ENCODE measurements at regions not wholly inside any gene's neighbourhood (a gene's known extent, or its start where the extent isn't known, plus 50 kb on each side); places are given as distances from the start of the nearest gene placed in this dataset.

GRCh38 chr1:93815366-93816110 lies 63.5 kb downstream of the DNTTIP2 start:
- DNase-seq: no peak

GRCh38 chr1:93814795-93815340 lies 64.1 kb downstream of the DNTTIP2 start:
- DNase-seq: no peak

- DNase-seq: peak; percentile 76
Observed at GRCh38 chr1:93814059-93814794, 64.8 kb downstream of the DNTTIP2 start.

DNA sequence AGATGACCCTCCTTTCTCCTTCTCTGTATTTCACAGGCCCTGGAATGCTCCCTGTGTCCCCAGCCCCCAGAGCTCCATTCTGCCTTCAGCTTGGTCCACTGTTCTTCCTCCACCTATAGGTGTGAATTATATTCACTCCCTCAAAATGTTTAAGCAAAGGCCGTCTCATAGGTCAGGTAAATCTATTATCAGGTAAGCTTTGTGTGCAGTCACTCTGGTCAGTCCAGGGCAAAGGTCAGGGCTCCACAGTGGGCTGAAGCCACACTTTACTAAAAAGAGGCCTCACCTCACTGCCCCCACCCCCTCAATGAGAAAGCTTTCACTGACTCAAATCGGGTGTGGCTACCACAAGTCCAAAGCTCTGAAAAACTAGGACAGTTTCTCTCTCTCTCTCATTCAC lies 65.9 kb downstream of the DNTTIP2 start:
- DNase-seq: no peak

DNA sequence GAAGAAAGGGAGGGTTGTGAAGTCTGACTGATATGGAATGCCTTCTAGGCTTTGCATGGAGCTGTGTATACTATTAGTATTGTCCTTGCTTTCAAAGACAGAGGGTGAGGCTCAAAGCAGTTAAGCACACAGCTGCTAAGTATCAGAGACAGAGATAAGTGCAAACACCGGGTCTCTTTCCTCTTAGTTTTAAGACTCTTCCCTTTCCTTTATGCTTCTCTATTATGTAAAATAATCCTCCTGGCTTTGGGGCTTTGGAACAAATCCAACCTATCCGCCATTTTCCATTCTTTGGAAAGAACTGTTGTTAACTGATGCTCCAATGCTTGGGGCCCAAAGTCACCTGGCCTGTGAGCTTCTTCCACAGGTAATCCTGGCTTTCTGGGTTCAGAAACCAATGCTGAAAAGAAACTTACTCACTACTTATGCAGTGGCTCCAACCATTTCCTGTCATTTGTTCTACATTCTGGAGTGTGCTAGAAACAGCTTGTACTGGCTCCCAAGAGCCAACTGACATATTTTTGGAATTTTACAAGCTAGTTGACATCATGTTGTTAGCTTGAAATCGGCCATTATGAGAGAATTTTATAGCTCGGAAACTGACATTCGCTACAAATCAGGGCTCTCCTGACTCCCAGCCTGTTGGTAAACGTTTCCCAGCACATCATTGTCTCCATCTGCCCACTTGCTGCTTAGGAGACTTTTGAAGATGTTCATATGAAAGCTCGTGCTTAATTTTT lies 67.5 kb downstream of the DNTTIP2 start:
- no peak for DNase-seq

DNA sequence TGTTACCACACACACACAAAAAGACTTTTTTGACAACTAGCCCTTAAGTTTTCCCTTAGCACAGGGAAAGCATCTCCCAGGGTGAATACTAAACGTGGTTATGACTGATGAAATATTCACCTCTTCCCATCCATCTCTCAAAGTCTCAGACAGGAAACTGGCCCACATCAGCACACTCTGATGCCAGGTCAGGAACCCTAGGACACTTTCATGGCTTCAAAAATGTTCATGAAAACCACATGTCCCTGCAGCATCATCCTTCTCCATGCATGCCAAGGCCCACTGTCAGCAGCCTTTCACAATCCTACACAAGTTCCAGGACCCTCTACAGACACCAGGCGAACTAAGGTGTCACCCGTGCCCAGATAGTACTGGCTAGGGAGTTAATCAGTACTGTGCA lies 68.7 kb downstream of the DNTTIP2 start:
- no peak for DNase-seq

DNA sequence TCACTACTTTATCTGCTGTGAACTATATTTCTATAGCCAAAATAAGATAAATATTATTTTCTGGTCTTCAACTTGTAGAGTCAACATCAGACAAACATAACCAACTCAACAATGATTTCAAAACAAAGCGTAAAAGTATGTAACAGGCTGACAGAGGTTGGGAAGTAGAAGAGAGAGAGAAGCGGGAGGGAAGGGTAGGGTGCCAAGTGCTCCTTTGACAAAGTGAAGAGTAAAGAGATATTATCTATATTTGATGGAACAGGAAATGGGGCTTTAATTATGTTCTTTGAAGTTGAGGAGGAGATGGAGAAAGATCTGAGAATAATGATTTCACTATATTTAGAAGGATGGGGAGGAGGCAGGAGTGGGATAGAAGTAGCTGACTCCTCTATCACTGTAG lies 70.1 kb downstream of the DNTTIP2 start:
- DNase-seq: no peak

DNA sequence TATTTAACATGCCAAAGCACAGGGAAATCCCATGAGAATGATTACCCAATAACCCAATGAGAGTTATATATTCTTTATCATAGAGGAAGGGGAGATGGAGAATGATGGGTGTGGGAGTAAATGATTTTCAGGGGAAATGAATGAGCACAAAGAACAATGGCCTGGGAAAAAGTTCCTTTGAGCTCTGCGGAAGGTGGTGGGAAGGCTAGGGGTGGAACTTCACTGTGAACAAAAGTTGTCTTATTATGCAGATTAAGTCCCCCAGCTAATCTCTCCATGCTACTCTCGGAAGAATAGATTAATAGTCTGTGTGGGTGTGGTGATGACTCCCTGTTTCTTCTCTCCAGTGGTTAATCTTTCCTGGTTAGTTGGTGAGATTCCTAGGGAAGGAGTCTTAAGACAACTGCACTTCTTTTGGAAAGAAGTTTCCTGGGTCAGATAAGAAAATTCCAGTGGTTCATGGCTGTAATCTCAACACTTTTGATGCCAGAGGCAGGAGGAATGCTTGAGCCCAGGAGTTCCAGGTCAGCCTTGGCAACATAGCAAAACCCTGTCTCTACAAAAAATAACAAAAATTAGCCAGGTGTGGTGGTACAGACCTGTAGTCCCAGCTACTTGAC lies 71.6 kb downstream of the DNTTIP2 start:
- no peak for DNase-seq

- no peak for DNase-seq
Observed at GRCh38 chr1:93805027-93805610, 73.9 kb downstream of the DNTTIP2 start.

DNA sequence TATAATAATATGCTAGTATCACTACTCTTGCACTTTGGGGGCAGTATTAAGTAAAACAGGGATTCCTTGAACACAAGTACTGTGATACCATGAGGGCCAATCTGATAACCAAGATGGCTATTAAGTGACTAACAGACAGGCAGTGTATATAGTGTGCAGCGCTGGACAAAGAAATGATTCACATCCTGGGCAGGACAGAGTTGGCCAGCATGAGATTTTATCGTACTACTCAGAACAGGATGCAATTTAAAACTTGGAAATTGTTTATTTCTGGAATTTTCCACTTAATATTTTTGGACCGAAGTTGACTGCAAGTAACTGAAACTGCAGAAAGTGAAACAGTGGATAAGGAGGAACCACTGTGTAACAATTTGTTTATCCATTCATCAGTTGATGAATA lies 74.6 kb downstream of the DNTTIP2 start:
- no peak for DNase-seq

GRCh38 chr1:93801471-93801870 lies 77.5 kb downstream of the DNTTIP2 start:
- no peak for DNase-seq

- no peak for DNase-seq
Observed at GRCh38 chr1:93800856-93801255, 78.2 kb downstream of the DNTTIP2 start.

GRCh38 chr1:93798291-93798690 lies 80.7 kb downstream of the DNTTIP2 start:
- DNase-seq: no peak

GRCh38 chr1:93784538-93784937 lies 94.5 kb downstream of the DNTTIP2 start:
- no peak for DNase-seq

GRCh38 chr1:93783876-93784275 lies 95.1 kb downstream of the DNTTIP2 start:
- DNase-seq: no peak

GRCh38 chr1:93779540-93780165 lies 98.0 kb upstream of the BCAR3 start:
- DNase-seq: no peak

DNA sequence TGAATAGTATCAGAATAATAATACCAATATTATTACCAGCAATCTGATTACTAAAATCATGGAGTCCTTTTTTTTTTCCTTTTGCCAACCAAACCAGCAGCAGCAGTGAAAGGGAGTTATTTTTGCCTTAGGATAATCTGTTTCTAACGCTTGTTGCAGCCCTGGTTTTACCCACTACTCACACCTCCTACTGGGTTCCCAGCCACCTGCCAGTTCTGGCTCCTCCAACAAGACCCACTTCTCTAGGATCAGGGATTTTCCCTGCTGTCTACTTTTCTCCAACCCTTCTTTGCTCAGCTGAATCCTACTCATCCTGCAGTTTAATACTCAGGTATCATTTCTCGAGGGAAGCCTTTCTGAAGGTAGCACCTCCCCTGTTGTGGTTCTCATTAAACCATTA lies 96.8 kb upstream of the BCAR3 start:
- no peak for DNase-seq

GRCh38 chr1:93777255-93777654 lies 95.6 kb upstream of the BCAR3 start:
- DNase-seq: no peak

DNA sequence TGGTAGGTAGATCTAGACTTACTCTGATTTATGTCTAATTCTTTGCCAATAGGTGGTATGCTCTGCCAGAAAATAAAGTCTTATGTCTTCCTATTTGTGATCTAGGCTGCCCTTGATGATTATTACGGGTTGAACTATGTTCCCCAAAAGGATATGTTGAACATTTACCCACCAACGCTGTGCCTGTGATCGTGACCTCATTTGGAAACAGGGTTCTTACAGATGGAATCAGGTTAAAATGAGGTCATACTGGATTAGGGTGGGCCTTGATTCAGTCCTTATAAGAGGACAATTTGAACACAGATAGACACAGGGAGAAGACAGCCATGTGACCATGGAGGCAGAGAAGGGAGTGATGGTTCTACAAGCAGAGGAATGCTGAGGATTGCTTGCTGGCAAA lies 95.1 kb upstream of the BCAR3 start:
- no peak for DNase-seq

DNA sequence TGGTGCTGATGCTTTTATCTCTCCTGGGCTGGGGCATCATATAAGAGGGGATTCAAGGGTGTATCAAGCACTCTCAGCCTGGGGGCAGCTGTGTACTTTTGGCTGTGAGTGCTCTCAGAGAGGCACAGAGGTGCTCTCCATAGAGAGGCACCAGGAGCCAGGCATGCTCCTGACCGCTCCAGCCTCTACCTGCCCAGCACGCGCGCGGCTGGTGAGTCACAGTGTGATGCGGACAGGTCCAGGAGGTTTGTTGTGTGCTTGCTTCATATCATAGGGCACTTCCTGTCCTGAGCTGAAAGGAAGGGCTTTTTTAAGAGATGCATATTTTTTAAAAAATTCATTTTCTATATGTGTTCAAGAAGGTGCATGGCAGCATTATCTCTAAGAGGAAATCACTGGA lies 93.6 kb upstream of the BCAR3 start:
- DNase-seq: no peak

- DNase-seq: peak; percentile 44
Observed at GRCh38 chr1:93774707-93775106, 93.1 kb upstream of the BCAR3 start.

Data from hindlimb muscle (tissue), 1 donor.